GM23338 (cell line): ENCODE measurements at regions not wholly inside any gene's neighbourhood (a gene's known extent, or its start where the extent isn't known, plus 50 kb on each side); places are given as distances from the start of the nearest gene placed in this dataset.

Source experiments
- ATAC-seq: fragments of 200-7000 bp; cut with Tn5 transposase; 3 replicates; pipeline ENCODE4 v1.9.1; 2020
- DNase-seq: peaks from one replicate; pipeline ENCODE4 v3.0.0-alpha.2; 2015; ENCODE audit warnings: low spot score
- H2AFZ ChIP-seq: fragments of 200-600 bp; sonication (generic); 2 replicates; pipeline ENCODE4 v1.8.0; 2016; ENCODE audit warnings: antibody characterized with exemption, mild to moderate bottlenecking, moderate library complexity
- H3F3A ChIP-seq: fragments of 200-600 bp; sonication (generic); replicated peaks from 2 replicates; pipeline ENCODE4 v1.8.0; 2017; ENCODE audit warnings: antibody characterized with exemption, mixed run types, low read depth
- H3K27ac ChIP-seq: fragments of 200-600 bp; sonication (generic); 2 replicates; pipeline ENCODE4 v1.6.1; 2016; ENCODE audit warnings: low read depth
- H3K27me3 ChIP-seq: fragments of 200-600 bp; sonication (generic); 2 replicates; pipeline ENCODE4 v1.8.0; 2016; ENCODE audit warnings: mild to moderate bottlenecking, mixed run types, moderate library complexity; ENCODE audit not compliant: insufficient read depth
- H3K36me3 ChIP-seq: fragments of 200-600 bp; sonication (generic); 2 replicates; pipeline ENCODE4 v1.8.0; 2016; ENCODE audit warnings: mild to moderate bottlenecking; ENCODE audit not compliant: insufficient read depth
- H3K4me1 ChIP-seq: fragments of 200-600 bp; sonication (generic); 2 replicates; pipeline ENCODE4 v1.8.0; 2016; ENCODE audit warnings: mild to moderate bottlenecking, moderate library complexity; ENCODE audit not compliant: insufficient read depth
- H3K4me2 ChIP-seq: fragments of 200-600 bp; sonication (generic); 2 replicates; pipeline ENCODE4 v1.7.1; 2017; ENCODE audit warnings: mixed run types
- H3K4me3 ChIP-seq: fragments of 200-600 bp; sonication (generic); 2 replicates; pipeline ENCODE4 v1.6.1; 2016; ENCODE audit warnings: mixed run types
- H3K79me2 ChIP-seq: fragments of 200-600 bp; sonication (generic); replicated peaks from 2 replicates; pipeline ENCODE4 v1.8.0; 2017; ENCODE audit warnings: mild to moderate bottlenecking; ENCODE audit not compliant: insufficient read depth
- H3K9me2 ChIP-seq: fragments of 200-600 bp; sonication (generic); 2 replicates; pipeline ENCODE4 v1.8.0; 2017; ENCODE audit not compliant: insufficient read depth
- H4K20me1 ChIP-seq: fragments of 200-600 bp; sonication (generic); replicated peaks from 2 replicates; pipeline ENCODE4 v1.8.0; 2017; ENCODE audit warnings: mild to moderate bottlenecking; ENCODE audit not compliant: insufficient read depth
- H3K27ac Mint-ChIP-seq: 2 replicates; pipeline ENCODE4 v1.8.0; 2020; ENCODE audit warnings: inconsistent platforms, mild to moderate bottlenecking, moderate library complexity, mixed read lengths
- H3K27me3 Mint-ChIP-seq: 3 replicates; pipeline ENCODE4 v1.8.0; 2022; ENCODE audit warnings: low read depth, mild to moderate bottlenecking, moderate library complexity, mixed read lengths, inconsistent platforms; ENCODE audit not compliant: insufficient read depth, poor library complexity
- H3K36me3 Mint-ChIP-seq: 3 replicates; pipeline ENCODE4 v1.8.0; 2021; ENCODE audit warnings: low read depth, mild to moderate bottlenecking, inconsistent platforms, moderate library complexity, mixed read lengths
- H3K4me1 Mint-ChIP-seq: 3 replicates; pipeline ENCODE4 v1.8.0; 2020; ENCODE audit warnings: mild to moderate bottlenecking, inconsistent platforms, mixed read lengths
- H3K4me3 Mint-ChIP-seq: 3 replicates; pipeline ENCODE4 v1.8.0; 2021; ENCODE audit warnings: moderate library complexity, mild to moderate bottlenecking, inconsistent platforms, mixed read lengths
- H3K9me3 Mint-ChIP-seq: 3 replicates; pipeline ENCODE4 v1.8.0; 2020; ENCODE audit warnings: moderate library complexity, mild to moderate bottlenecking, inconsistent platforms, mixed read lengths
- CREB1 ChIP-seq: fragments of 250-450 bp; sonication (Bioruptor Pico); IDR thresholded peaks from 2 replicates; pipeline ENCODE4 v1.5.0; 2020; ENCODE audit warnings: low read depth, mild to moderate bottlenecking, moderate library complexity
- CTCF ChIP-seq, 2 experiments: fragments of 200-600 bp in 1 of 2; sonication (generic) in 1 of 2; conservative IDR thresholded peaks; 2 replicates each; pipeline versions ENCODE4 v1.5.1 to v1.6.1; 2016 to 2017; ENCODE audit warnings: antibody characterized with exemption in 2 of 2, low read depth in 2 of 2, mild to moderate bottlenecking in 2 of 2, moderate library complexity in 1 of 2
- STAT1 ChIP-seq: IDR thresholded peaks from one replicate; pipeline ENCODE4 v1.6.1; 2016; ENCODE audit warnings: antibody characterized with exemption; ENCODE audit not compliant: unreplicated experiment
- ZNF462 ChIP-seq: fragments of 250-450 bp; sonication (Bioruptor Pico); IDR thresholded peaks from 2 replicates; pipeline ENCODE4 v1.5.0; 2020; ENCODE audit warnings: mild to moderate bottlenecking, moderate library complexity

GRCh38 chr4:123114915-123115756, 192.7 kb upstream of the NUDT6 start:
- peak; percentile 25 to 43; a peak in 2 of 4 replicates for TF ChIP-seq CTCF (conservative IDR thresholded peaks at IDR 0.05; ENCODE audit: low read depth in 2 of 2)
- TF ChIP-seq STAT1: no peak
- no peak for TF ChIP-seq ZNF462
- no peak for TF ChIP-seq CREB1
- Histone ChIP-seq H3K79me2 (no peaks in the 10 kb centered on the region), H3K4me1 (no peaks in the 10 kb centered on the region), H2AFZ (no peak overlapping the region), H3K4me2 (no peak overlapping the region), H3K27ac (no peak overlapping the region), H3K27me3 (no peaks in the 10 kb centered on the region), H3K4me3 (no peak overlapping the region), H3K9me2 (no peaks in the 10 kb centered on the region), H3K36me3 (no peaks in the 10 kb centered on the region), H4K20me1 (no peaks in the 10 kb centered on the region), H3F3A (no peaks in the 10 kb centered on the region)
- no peaks in the 10 kb centered on the region for H3K27me3 Mint-ChIP-seq
- peaks cover 15% of the 10 kb centered on the region for H3K9me3 Mint-ChIP-seq
- no peak overlapping the region for H3K27ac Mint-ChIP-seq
- H3K4me3 Mint-ChIP-seq: no peak overlapping the region
- no peaks in the 10 kb centered on the region for H3K4me1 Mint-ChIP-seq
- H3K36me3 Mint-ChIP-seq: peaks cover 23% of the 10 kb centered on the region
- DNase-seq: peak; percentile 45
- ATAC-seq: peak; percentile 86
